Lower leg skin (tissue), 3 donors: ENCODE measurements at regions not wholly inside any gene's neighbourhood (a gene's known extent, or its start where the extent isn't known, plus 50 kb on each side); places are given as distances from the start of the nearest gene placed in this dataset.

Experiments
- CTCF ChIP-seq, 3 donors: fragments of 450-650 bp; IDR thresholded peaks; one replicate each; pipeline ENCODE4 v1.5.1; 2016; ENCODE audit warnings: antibody characterized with exemption in 3 of 3, mild to moderate bottlenecking in 3 of 3, moderate library complexity in 2 of 3
- POLR2A ChIP-seq, 2 donors: fragments of 450-650 bp; IDR thresholded peaks; one replicate each; pipeline ENCODE4 v1.6.1; 2016 to 2017; ENCODE audit warnings: antibody characterized with exemption in 2 of 2, mild to moderate bottlenecking in 1 of 2, moderate library complexity in 1 of 2

- TF ChIP-seq CTCF (IDR thresholded peaks at IDR 0.05) (no peak), POLR2A (IDR thresholded peaks at IDR 0.05) (no peak)
Observed at GRCh38 chr15:99508311-99508645, 57.5 kb upstream of the MEF2A start.
